Activated CD4-positive, alpha-beta T cell treated with anti-CD3 and anti-CD28 coated beads, Interleukin-2, Interleukin-6, amounts not matched to agents 100 ng/mL and 50 ng/mL, durations not matched to agents 16 hours and 8 hours (primary cell): ENCODE measurements at regions not wholly inside any gene's neighbourhood (a gene's known extent, or its start where the extent isn't known, plus 50 kb on each side); places are given as distances from the start of the nearest gene placed in this dataset.

Experiments used
- DNase-seq: peaks from one replicate; pipeline ENCODE4 v3.0.0-alpha.2; 2020

GRCh38 chr6:125662296-125662695 lies 87.1 kb upstream of the HEY2 start:
- DNase-seq = no peak

- no peak for DNase-seq
Observed at GRCh38 chr6:125665295-125665814, 84.1 kb upstream of the HEY2 start.

- DNase-seq = no peak
Observed at GRCh38 chr6:125667326-125667725, 82.1 kb upstream of the HEY2 start.

- no peak for DNase-seq
Observed at GRCh38 chr6:125668071-125668470, 81.4 kb upstream of the HEY2 start.

GRCh38 chr6:125670568-125670967 lies 78.9 kb upstream of the HEY2 start:
- no peak for DNase-seq

GRCh38 chr6:125671323-125671722 lies 78.1 kb upstream of the HEY2 start:
- DNase-seq = no peak

- no peak for DNase-seq
Observed at GRCh38 chr6:125674230-125674629, 75.2 kb upstream of the HEY2 start.

- no peak for DNase-seq
Observed at GRCh38 chr6:125678601-125679000, 70.8 kb upstream of the HEY2 start.

GRCh38 chr6:125679128-125679527 lies 70.3 kb upstream of the HEY2 start:
- DNase-seq = no peak

- DNase-seq = no peak
Observed at GRCh38 chr6:125679651-125680050, 69.8 kb upstream of the HEY2 start.

- no peak for DNase-seq
Observed at GRCh38 chr6:125682939-125683338, 66.5 kb upstream of the HEY2 start.

GRCh38 chr6:125688138-125688537 lies 61.3 kb upstream of the HEY2 start:
- peak; percentile 3 for DNase-seq

- no peak for DNase-seq
Observed at GRCh38 chr6:125693480-125693879, 56.0 kb upstream of the HEY2 start.

GRCh38 chr6:125699591-125699990 lies 49.8 kb upstream of the HEY2 start:
- DNase-seq = no peak
